Activated T-cell treated with anti-CD3 and anti-CD28 coated beads, Interleukin-2, amount 50 U/mL, for 24 hours (primary cell): ENCODE measurements at regions not wholly inside any gene's neighbourhood (a gene's known extent, or its start where the extent isn't known, plus 50 kb on each side); places are given as distances from the start of the nearest gene placed in this dataset.
"Not testable (repeated sequence)": the region's sequence is repeated elsewhere in the genome, so short reads cannot be mapped to it uniquely, and the experiment has no call there.

Source experiments
- DNase-seq: peaks from one replicate; pipeline ENCODE4 v3.0.0-alpha.2; 2020
- H3K27ac Mint-ChIP-seq: 2 replicates; pipeline ENCODE4 v1.8.0; 2020; ENCODE audit warnings: mild to moderate bottlenecking, mixed read lengths
- H3K27me3 Mint-ChIP-seq: 2 replicates; pipeline ENCODE4 v1.8.0; 2020; ENCODE audit warnings: mixed read lengths
- H3K36me3 Mint-ChIP-seq: 2 replicates; pipeline ENCODE4 v1.8.0; 2020; ENCODE audit warnings: low read depth, mixed read lengths
- H3K4me1 Mint-ChIP-seq: 2 replicates; pipeline ENCODE4 v1.8.0; 2020; ENCODE audit warnings: low read depth, mixed read lengths
- H3K4me3 Mint-ChIP-seq: 2 replicates; pipeline ENCODE4 v1.8.0; 2020; ENCODE audit warnings: mild to moderate bottlenecking, moderate library complexity, mixed read lengths
- H3K9me3 Mint-ChIP-seq: 2 replicates; pipeline ENCODE4 v1.8.0; 2020; ENCODE audit warnings: mixed read lengths

GRCh38 chr15:56797720-56798275 is 64.5 kb upstream of the ZNF280D start:
- no peak for DNase-seq
- H3K36me3 Mint-ChIP-seq, result no peaks in the 10 kb centered on the region
- H3K27ac Mint-ChIP-seq, result no peak overlapping the region
- peaks cover 9% of the 10 kb centered on the region for H3K4me1 Mint-ChIP-seq
- no peaks in the 10 kb centered on the region for H3K27me3 Mint-ChIP-seq
- peaks cover 10% of the 10 kb centered on the region for H3K9me3 Mint-ChIP-seq
- no peak overlapping the region for H3K4me3 Mint-ChIP-seq

GRCh38 chr15:56795502-56795901 is 62.2 kb upstream of the ZNF280D start:
- Mint-ChIP-seq H3K4me3 (no peak overlapping the region), H3K36me3 (no peaks in the 10 kb centered on the region), H3K27ac (no peak overlapping the region), H3K9me3 (peaks cover 25% of the 10 kb centered on the region), H3K4me1 (peaks cover 9% of the 10 kb centered on the region), H3K27me3 (no peaks in the 10 kb centered on the region)
- DNase-seq, result no peak

GRCh38 chr15:56794553-56795329 is 61.4 kb upstream of the ZNF280D start:
- no peak overlapping the region for H3K4me3 Mint-ChIP-seq
- no peaks in the 10 kb centered on the region for H3K27me3 Mint-ChIP-seq
- H3K9me3 Mint-ChIP-seq, result peaks cover 25% of the 10 kb centered on the region
- peaks cover 9% of the 10 kb centered on the region for H3K4me1 Mint-ChIP-seq
- DNase-seq, result no peak
- H3K36me3 Mint-ChIP-seq, result no peaks in the 10 kb centered on the region
- H3K27ac Mint-ChIP-seq, result no peak overlapping the region

GRCh38 chr15:56794165-56794552 is 60.9 kb upstream of the ZNF280D start:
- peaks cover 25% of the 10 kb centered on the region for H3K9me3 Mint-ChIP-seq
- H3K27me3 Mint-ChIP-seq, result no peaks in the 10 kb centered on the region
- no peaks in the 10 kb centered on the region for H3K36me3 Mint-ChIP-seq
- no peak overlapping the region for H3K27ac Mint-ChIP-seq
- H3K4me1 Mint-ChIP-seq, result peaks cover 8% of the 10 kb centered on the region
- no peak for DNase-seq
- no peak overlapping the region for H3K4me3 Mint-ChIP-seq

- H3K4me3 Mint-ChIP-seq, result no peak overlapping the region
- H3K9me3 Mint-ChIP-seq, result peaks cover 34% of the 10 kb centered on the region
- H3K36me3 Mint-ChIP-seq, result no peaks in the 10 kb centered on the region
- H3K4me1 Mint-ChIP-seq, result peaks cover 3% of the 10 kb centered on the region
- H3K27me3 Mint-ChIP-seq, result no peaks in the 10 kb centered on the region
- DNase-seq, result no peak
- H3K27ac Mint-ChIP-seq, result no peak overlapping the region
Observed at GRCh38 chr15:56792211-56792610, 58.9 kb upstream of the ZNF280D start.

GRCh38 chr15:56791521-56791920 is 58.2 kb upstream of the ZNF280D start:
- not testable (repeated sequence) for H3K27ac Mint-ChIP-seq, H3K4me1 Mint-ChIP-seq, DNase-seq, H3K4me3 Mint-ChIP-seq, H3K27me3 Mint-ChIP-seq, H3K36me3 Mint-ChIP-seq
- H3K9me3 Mint-ChIP-seq, result peaks cover 34% of the 10 kb centered on the region

- Mint-ChIP-seq H3K9me3 (peaks cover 29% of the 10 kb centered on the region), H3K4me3 (no peak overlapping the region), H3K36me3 (no peaks in the 10 kb centered on the region), H3K27me3 (no peaks in the 10 kb centered on the region), H3K4me1 (peaks cover 12% of the 10 kb centered on the region), H3K27ac (no peak overlapping the region)
- DNase-seq, result no peak
Observed at GRCh38 chr15:56788359-56788758, 55.0 kb upstream of the ZNF280D start.

- Mint-ChIP-seq H3K4me3 (peak overlapping the region; percentile 31), H3K36me3 (no peaks in the 10 kb centered on the region), H3K4me1 (peaks cover 12% of the 10 kb centered on the region), H3K9me3 (peaks cover 21% of the 10 kb centered on the region), H3K27me3 (no peaks in the 10 kb centered on the region), H3K27ac (peak overlapping the region; percentile 80)
- DNase-seq, result no peak
Observed at GRCh38 chr15:56786966-56787365, 53.7 kb upstream of the ZNF280D start.

GRCh38 chr15:56783857-56784661 is 50.8 kb upstream of the ZNF280D start:
- no peak for DNase-seq
- Mint-ChIP-seq H3K27ac (no peak overlapping the region), H3K4me3 (no peak overlapping the region), H3K27me3 (peaks cover 9% of the 10 kb centered on the region), H3K4me1 (peaks cover 21% of the 10 kb centered on the region), H3K36me3 (no peaks in the 10 kb centered on the region), H3K9me3 (peaks cover 21% of the 10 kb centered on the region)

- H3K27ac Mint-ChIP-seq, result no peak overlapping the region
- H3K36me3 Mint-ChIP-seq, result no peaks in the 10 kb centered on the region
- H3K4me1 Mint-ChIP-seq, result peaks cover 21% of the 10 kb centered on the region
- DNase-seq, result no peak
- H3K9me3 Mint-ChIP-seq, result peaks cover 13% of the 10 kb centered on the region
- no peak overlapping the region for H3K4me3 Mint-ChIP-seq
- H3K27me3 Mint-ChIP-seq, result peaks cover 12% of the 10 kb centered on the region
Observed at GRCh38 chr15:56783156-56783856, 50.0 kb upstream of the ZNF280D start.
